ENCODE measurements at regions not wholly inside any gene's neighbourhood (a gene's known extent, or its start where the extent isn't known, plus 50 kb on each side); places are given as distances from the start of the nearest gene placed in this dataset.
"Not testable (repeated sequence)": the region's sequence is repeated elsewhere in the genome, so short reads cannot be mapped to it uniquely, and the experiment has no call there.

DNA sequence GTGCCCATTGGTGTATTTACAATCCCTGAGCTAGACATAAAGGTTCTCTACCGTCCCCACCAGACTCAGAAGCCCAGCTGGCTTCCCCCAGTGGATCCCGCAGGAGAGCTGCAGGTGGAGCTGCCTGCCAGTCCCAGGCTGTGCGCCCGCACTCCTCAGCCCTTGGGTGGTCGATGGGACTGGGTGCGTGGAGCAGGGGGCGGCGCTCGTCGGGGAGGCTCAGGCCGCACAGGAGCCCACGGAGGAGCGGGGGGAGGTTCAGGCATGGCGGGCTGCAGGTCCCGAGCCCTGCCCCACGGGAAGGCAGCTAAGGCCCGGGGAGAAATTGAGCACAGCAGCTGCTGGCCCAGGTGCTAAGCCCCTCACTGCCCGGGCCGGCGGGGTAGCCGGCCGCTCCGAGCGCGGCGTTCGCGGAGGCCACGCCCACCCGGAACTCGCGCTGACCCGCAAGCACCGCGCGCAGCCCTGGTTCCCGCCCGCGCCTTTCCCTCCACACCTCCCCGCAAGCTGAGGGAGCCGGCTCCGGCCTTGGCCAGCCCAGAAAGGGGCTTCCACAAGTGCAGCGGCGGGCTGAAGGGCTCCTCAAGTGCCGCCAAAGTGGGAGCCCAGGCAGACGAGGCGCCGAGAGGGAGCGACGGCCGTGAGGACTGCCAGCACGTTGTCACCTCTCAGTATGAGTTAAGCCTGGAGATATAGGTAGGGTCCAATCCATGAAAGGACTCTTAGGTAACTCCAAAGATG lies 136.7 kb downstream of the HAO1 start:
- TF ChIP-seq, protein P1, sequence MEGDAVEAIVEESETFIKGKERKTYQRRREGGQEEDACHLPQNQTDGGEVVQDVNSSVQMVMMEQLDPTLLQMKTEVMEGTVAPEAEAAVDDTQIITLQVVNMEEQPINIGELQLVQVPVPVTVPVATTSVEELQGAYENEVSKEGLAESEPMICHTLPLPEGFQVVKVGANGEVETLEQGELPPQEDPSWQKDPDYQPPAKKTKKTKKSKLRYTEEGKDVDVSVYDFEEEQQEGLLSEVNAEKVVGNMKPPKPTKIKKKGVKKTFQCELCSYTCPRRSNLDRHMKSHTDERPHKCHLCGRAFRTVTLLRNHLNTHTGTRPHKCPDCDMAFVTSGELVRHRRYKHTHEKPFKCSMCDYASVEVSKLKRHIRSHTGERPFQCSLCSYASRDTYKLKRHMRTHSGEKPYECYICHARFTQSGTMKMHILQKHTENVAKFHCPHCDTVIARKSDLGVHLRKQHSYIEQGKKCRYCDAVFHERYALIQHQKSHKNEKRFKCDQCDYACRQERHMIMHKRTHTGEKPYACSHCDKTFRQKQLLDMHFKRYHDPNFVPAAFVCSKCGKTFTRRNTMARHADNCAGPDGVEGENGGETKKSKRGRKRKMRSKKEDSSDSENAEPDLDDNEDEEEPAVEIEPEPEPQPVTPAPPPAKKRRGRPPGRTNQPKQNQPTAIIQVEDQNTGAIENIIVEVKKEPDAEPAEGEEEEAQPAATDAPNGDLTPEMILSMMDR (IDR thresholded peaks at IDR 0.05; ENCODE audit: insufficient read depth, low read length, poor library complexity, severe bottlenecking) = not testable (repeated sequence)
- TF ChIP-seq EZH2phosphoT487 (conservative IDR thresholded peaks at IDR 0.05; ENCODE audit: low read length) = not testable (repeated sequence)
